ENCODE measurements at regions not wholly inside any gene's neighbourhood (a gene's known extent, or its start where the extent isn't known, plus 50 kb on each side); places are given as distances from the start of the nearest gene placed in this dataset.
"Not testable (repeated sequence)": the region's sequence is repeated elsewhere in the genome, so short reads cannot be mapped to it uniquely, and the experiment has no call there.

DNA sequence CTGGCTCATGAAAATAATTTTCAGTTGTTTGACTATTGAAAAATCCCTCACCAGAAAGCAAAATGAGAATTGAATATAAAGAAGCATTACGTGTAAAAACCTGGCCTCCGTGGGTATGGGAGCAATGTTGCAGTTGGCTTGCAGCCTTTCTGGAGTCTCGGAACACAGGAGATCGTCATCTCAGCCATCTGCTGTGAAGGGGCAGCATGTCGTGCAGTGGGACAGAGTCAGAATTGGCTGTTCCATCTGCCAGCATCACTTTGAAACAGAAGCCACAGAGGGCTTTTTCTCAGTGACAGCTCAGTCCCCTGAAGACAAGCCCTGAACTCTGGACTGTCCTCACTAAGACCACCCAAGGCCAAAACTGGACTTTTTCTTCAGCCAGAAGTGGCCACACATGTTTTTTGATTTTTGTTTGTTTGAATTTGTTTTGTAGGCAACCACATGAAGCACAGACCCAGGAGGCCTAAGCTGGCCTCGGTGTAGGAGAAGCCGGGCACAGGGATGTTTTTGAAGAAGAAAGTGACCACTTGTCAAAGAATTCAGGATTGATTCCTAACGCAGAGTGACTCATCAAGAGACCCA is 170.8 kb upstream of the DYRK2 start:
- Mint-ChIP-seq H3K36me3 (ENCODE audit: low read depth) (no peaks in the 10 kb centered on the region), H3K4me3 (no peak overlapping the region), H3K27ac (no peak overlapping the region), H3K4me1 (ENCODE audit: low read depth) (peaks cover under 1% of the 10 kb centered on the region), H3K27me3 (ENCODE audit: low read depth) (peaks cover 15% of the 10 kb centered on the region), H3K9me3 (no peaks in the 10 kb centered on the region)
- no peak for DNase-seq (ENCODE audit: low spot score)

DNA sequence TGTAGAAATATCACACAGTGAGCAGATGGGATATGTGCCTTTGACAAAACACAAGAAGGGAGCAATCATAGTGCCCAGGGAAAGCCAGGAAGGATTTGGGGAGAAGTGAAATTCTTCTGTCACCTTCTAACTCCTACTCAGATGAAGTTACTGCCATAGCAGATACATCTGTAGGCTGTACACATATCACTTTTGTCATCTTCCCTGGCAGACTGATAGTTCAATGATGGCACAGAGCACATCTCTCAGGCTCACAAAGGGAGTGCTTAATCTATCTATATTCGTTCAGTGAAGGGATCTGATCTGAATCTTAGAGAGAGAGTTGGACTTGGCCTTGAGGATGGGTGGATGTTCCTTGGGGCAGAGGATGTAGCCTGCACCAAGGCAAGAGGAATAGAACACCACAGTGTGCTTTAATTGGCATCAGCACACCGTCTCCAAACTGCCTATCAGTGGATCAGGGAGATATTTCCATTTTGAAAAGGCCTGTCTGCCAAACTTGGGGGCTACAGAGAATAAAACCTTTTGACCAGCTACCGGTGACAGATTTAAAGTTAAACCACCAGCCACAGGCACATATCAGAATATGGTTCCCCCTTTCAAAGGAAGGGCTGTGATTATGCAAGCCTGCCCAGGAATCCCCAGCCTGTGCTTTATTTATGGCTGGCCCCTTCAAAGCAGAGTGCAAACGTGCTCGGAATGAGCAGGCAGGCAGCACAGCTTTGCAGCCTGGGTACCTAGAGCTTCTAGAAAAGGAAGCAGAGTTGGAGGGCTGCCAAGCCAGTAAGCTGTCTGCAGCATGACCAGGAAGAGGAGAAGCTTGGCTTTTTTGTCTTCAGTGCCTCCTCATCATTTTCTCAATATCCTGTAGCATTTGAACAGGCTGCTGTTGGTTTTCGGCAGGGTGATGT is 165.5 kb upstream of the DYRK2 start:
- peaks cover 20% of the 10 kb centered on the region for H3K4me1 Mint-ChIP-seq (ENCODE audit: low read depth)

DNA sequence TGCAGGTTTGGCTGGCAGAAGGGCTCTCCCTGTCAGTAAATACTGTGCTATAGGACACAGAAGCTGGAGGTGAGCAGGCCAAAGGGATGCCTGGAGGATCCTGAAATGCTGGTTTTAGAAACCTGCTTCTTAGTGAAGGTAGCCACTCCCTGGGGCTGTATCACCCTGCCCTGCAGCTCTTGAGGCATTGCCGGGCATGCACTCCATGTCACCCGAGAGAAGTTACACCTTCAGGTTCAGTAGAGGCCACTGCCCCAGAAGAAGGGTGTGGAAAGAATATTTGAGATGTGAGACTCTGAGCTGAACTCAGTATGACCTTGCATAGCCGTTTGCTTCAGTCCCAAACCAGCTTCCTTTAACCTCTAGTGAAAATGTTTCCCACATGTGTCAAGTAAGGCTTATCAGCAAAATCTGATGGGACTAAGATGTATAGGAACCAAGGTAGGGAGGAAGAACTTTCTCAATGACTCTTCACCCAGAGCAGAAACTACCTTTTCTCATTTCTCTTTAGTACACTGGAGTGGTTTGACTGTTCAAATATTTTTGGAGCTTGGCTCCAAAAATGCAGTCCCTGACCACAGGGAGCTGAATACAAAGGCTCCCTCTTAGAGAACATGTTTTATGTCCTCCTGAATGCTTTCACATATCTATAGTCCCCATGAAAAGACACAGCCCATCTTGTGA is 164.5 kb upstream of the DYRK2 start:
- Mint-ChIP-seq H3K4me1 (ENCODE audit: low read depth) (peaks cover 20% of the 10 kb centered on the region), H3K27ac (no peak overlapping the region), H3K27me3 (ENCODE audit: low read depth) (peaks cover 3% of the 10 kb centered on the region), H3K36me3 (ENCODE audit: low read depth) (peaks cover 2% of the 10 kb centered on the region), H3K9me3 (peaks cover 10% of the 10 kb centered on the region), H3K4me3 (no peak overlapping the region)
- no peak for DNase-seq (ENCODE audit: low spot score)

More for the DNA sequence above, 165.5 kb upstream of the DYRK2 start:
- H3K4me3 Mint-ChIP-seq, result no peak overlapping the region
- H3K9me3 Mint-ChIP-seq, result peaks cover 9% of the 10 kb centered on the region
- H3K36me3 Mint-ChIP-seq (ENCODE audit: low read depth), result no peaks in the 10 kb centered on the region
- peaks cover 5% of the 10 kb centered on the region for H3K27me3 Mint-ChIP-seq (ENCODE audit: low read depth)
- DNase-seq (ENCODE audit: low spot score), result no peak
- no peak overlapping the region for H3K27ac Mint-ChIP-seq

DNA sequence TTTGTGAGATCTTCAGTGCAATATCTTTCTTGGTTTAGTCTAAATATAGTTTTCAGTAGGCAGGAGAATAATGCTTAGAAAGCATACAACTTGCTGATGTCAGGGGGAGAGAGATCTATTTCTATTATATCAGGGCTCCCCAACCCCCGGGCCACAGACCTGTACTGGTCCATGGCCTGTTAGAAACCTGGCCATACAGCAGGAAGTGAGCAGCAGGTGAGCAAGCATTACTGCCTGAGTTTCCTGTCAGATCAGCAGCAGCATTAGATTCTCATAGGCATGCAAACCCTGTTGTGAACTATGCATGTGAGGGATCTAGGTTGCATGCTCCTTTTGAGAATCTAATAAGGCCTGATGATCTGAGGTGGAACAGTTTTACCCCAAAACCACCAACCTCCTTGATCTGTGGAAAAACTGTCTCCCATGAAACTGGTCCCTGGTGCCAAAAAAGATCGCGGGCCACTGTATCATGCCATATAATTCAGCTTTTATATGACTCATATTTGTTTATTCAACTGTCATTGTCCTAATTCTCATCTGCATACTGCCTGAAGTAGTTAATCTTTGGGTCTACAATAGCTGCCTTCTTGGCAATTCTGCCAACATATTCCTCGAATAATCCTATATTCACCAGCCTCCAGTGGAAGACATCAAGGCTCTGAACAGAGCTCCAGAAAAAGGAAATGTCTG is 163.6 kb upstream of the DYRK2 start:
- Mint-ChIP-seq H3K36me3 (ENCODE audit: low read depth) (peaks cover 3% of the 10 kb centered on the region), H3K4me1 (ENCODE audit: low read depth) (peaks cover 20% of the 10 kb centered on the region), H3K4me3 (no peak overlapping the region), H3K27me3 (ENCODE audit: low read depth) (peaks cover 3% of the 10 kb centered on the region), H3K9me3 (peaks cover 16% of the 10 kb centered on the region), H3K27ac (peak overlapping the region; percentile 46)
- DNase-seq (ENCODE audit: low spot score), result no peak

DNA sequence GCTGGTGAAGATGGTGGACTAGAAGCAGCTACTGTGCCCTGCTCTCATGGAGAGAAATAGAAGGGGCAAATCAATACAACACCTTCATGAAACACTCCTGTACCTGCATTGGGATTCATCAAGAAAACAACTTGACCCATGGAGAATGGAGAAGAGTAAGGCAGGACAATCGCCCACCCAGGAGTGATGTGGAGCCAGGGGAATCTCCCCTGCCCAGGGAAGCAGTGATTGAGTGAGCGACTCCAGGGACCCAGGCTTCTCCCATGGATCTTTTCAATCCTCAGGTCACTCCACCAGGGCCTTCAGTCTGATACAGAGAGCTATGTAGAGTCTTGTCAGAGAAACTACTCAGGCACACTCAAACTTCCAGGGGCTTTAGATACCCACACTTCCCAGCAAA is 161.9 kb upstream of the DYRK2 start:
- H3K4me1 Mint-ChIP-seq (ENCODE audit: low read depth), result peaks cover 20% of the 10 kb centered on the region

DNA sequence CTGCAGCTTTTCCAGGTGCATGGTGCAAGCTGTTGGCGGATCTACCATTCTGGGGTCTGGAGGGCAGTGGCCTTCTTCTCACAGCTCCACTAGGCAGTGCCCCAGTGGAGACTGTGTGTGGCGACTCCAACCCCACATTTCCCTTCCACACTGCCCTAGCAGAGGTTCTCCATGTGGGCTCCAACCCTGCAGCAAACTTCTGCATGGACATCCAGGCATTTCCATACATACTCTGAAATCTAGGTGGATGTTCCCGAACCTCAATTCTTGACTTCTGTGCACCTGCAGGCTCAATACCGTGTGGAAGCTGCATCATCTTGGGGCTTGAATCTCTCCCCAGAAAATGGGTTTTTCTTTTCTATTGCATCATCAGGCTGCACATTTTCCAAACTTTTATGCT is 160.2 kb upstream of the DYRK2 start:
- not testable (repeated sequence) for H3K4me3 Mint-ChIP-seq; H3K27ac Mint-ChIP-seq; DNase-seq (ENCODE audit: low spot score); H3K27me3 Mint-ChIP-seq (ENCODE audit: low read depth); H3K36me3 Mint-ChIP-seq (ENCODE audit: low read depth)
- peaks cover 14% of the 10 kb centered on the region for H3K4me1 Mint-ChIP-seq (ENCODE audit: low read depth)
- H3K9me3 Mint-ChIP-seq, result peaks cover 46% of the 10 kb centered on the region

More for the DNA sequence above, 161.9 kb upstream of the DYRK2 start:
- Mint-ChIP-seq H3K36me3 (ENCODE audit: low read depth) (peaks cover 3% of the 10 kb centered on the region), H3K27me3 (ENCODE audit: low read depth) (peaks cover 2% of the 10 kb centered on the region), H3K9me3 (peaks cover 30% of the 10 kb centered on the region), H3K4me3 (no peak overlapping the region), H3K27ac (no peak overlapping the region)
- no peak for DNase-seq (ENCODE audit: low spot score)

DNA sequence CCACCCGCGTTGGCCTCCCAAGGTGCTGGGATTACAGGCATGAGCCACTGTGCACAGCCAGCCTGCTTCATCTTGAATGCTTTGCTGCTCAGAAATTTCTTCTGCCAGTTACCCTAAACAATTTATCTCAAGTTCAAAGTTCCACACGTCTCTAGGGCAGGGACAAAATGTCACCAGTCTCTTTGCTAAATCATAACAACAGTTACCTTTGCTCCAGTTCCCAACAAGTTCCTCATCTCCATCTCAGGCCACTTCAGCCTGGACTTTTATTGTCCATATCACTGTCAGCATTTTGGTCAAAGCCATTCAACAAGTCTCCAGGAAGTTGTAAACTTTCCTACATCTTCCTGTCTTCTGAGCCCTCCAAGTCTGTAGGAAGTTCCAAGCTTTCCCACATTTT is 159.5 kb upstream of the DYRK2 start:
- Mint-ChIP-seq H3K4me3 (no peak overlapping the region), H3K4me1 (ENCODE audit: low read depth) (peaks cover 9% of the 10 kb centered on the region), H3K27ac (no peak overlapping the region), H3K36me3 (ENCODE audit: low read depth) (peaks cover 3% of the 10 kb centered on the region), H3K9me3 (peaks cover 51% of the 10 kb centered on the region), H3K27me3 (ENCODE audit: low read depth) (peaks cover 3% of the 10 kb centered on the region)
- no peak for DNase-seq (ENCODE audit: low spot score)

DNA sequence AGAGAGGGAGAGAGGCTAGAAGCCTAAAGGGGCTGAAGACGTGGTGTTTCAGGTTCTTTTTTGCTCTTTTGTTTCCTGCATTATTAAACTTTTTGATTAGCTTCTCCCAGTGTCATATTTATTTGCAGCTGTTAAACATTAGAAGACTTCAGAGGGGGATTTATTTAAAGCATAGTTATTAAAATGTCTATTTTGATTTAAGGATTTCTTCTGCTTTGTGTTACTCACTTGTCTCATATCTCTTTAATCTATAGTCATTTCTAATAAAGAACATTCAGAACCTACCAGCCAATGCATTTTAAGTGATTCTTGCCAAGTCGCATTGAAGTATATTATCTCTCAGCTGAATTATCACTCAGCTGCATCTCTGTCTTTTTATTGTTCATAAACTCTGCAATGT is 152.0 kb upstream of the DYRK2 start:
- Mint-ChIP-seq H3K9me3 (peaks cover 23% of the 10 kb centered on the region), H3K36me3 (ENCODE audit: low read depth) (no peaks in the 10 kb centered on the region), H3K27ac (no peak overlapping the region), H3K4me3 (no peak overlapping the region), H3K4me1 (ENCODE audit: low read depth) (peaks cover 2% of the 10 kb centered on the region), H3K27me3 (ENCODE audit: low read depth) (peaks cover 15% of the 10 kb centered on the region)
- no peak for DNase-seq (ENCODE audit: low spot score)

DNA sequence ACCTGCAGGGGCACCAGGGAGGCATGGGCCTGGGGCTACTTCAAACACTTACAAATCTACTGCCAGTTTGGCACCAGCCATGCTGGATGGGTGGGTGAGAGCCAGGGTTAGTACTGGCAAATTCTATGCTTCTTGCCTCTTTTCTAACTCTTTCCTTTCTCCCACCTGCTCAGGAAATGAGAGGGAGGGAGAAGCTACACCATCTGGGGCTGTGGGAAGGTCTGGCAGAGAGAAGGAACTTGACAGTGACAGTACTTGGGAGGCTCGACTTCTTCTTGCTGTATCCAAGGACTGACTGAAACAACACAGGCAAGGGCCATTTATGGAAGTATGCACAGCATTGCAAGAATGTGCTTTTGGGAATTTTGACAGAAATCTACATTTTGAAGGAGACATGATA is 149.6 kb upstream of the DYRK2 start:
- Mint-ChIP-seq H3K27me3 (ENCODE audit: low read depth) (peaks cover 15% of the 10 kb centered on the region), H3K36me3 (ENCODE audit: low read depth) (no peaks in the 10 kb centered on the region), H3K9me3 (no peaks in the 10 kb centered on the region), H3K4me1 (ENCODE audit: low read depth) (peaks cover 2% of the 10 kb centered on the region), H3K27ac (no peak overlapping the region), H3K4me3 (no peak overlapping the region)
- DNase-seq (ENCODE audit: low spot score), result no peak

DNA sequence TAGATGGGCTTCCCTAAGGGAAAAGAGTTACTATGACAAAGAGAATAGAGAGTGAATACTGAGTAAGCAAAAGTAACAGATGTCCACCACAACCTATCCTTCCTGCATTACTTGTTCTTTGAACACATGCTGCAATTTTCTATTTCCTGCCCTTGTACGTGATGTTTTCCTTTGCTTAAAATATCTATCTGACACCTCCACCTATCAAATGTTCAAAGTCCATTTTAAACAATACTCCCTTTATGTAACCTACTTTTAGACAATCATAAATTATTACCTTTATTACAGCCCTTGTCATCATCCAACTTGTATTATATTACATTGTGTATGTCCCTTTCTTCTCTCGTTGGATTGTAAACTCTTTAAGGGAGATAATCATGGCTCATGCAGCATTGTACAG is 147.2 kb upstream of the DYRK2 start:
- peaks cover 2% of the 10 kb centered on the region for H3K4me1 Mint-ChIP-seq (ENCODE audit: low read depth)
- H3K4me3 Mint-ChIP-seq, result no peak overlapping the region
- H3K27me3 Mint-ChIP-seq (ENCODE audit: low read depth), result peaks cover 12% of the 10 kb centered on the region
- no peak overlapping the region for H3K27ac Mint-ChIP-seq
- H3K9me3 Mint-ChIP-seq, result no peaks in the 10 kb centered on the region
- no peak for DNase-seq (ENCODE audit: low spot score)
- no peaks in the 10 kb centered on the region for H3K36me3 Mint-ChIP-seq (ENCODE audit: low read depth)

DNA sequence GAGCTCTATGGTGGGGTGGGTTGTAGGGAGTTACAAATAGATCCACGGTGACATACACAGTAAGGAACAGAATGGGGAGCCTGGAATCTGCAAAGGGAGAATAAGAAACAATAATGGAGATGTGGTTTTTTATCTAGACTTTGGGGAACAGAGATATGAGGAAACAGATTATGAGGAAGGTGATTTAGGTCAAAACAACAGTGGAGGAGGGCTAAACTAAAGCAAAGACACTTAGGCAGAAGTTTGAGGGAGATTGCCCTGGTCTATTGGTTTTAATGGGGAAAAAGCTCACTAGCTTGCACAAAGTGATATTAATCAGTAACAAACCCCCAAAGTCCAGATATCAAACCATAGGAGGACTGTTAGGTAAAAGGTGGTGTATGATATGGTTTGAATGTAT is 144.5 kb upstream of the DYRK2 start:
- H3K27me3 Mint-ChIP-seq (ENCODE audit: low read depth), result peaks cover 5% of the 10 kb centered on the region
- H3K4me1 Mint-ChIP-seq (ENCODE audit: low read depth), result peaks cover 2% of the 10 kb centered on the region
- H3K36me3 Mint-ChIP-seq (ENCODE audit: low read depth), result no peaks in the 10 kb centered on the region
- H3K27ac Mint-ChIP-seq, result no peak overlapping the region
- no peak overlapping the region for H3K4me3 Mint-ChIP-seq
- DNase-seq (ENCODE audit: low spot score), result no peak
- no peaks in the 10 kb centered on the region for H3K9me3 Mint-ChIP-seq

DNA sequence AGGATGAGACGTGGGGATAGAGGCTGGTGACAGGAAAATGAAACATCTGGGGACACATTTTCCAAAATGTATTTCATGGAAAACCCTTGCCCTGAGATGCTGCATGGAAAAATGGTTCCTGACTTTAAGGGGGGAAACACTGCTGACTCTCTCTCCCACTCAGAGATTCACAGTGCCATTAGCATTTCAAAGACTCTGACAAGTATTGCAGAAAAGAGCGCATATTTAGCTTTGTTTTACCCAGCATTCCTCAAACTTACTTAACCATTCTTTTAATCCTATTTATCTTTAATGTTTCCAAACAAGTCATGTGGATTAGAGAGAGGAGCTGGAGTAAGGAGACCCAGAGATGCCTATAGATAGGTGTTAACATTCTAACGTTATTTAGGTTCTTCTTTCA is 141.8 kb upstream of the DYRK2 start:
- DNase-seq (ENCODE audit: low spot score), result no peak
- Mint-ChIP-seq H3K36me3 (ENCODE audit: low read depth) (no peaks in the 10 kb centered on the region), H3K4me1 (ENCODE audit: low read depth) (no peaks in the 10 kb centered on the region), H3K27ac (no peak overlapping the region), H3K4me3 (no peak overlapping the region), H3K9me3 (no peaks in the 10 kb centered on the region), H3K27me3 (ENCODE audit: low read depth) (peaks cover 15% of the 10 kb centered on the region)

DNA sequence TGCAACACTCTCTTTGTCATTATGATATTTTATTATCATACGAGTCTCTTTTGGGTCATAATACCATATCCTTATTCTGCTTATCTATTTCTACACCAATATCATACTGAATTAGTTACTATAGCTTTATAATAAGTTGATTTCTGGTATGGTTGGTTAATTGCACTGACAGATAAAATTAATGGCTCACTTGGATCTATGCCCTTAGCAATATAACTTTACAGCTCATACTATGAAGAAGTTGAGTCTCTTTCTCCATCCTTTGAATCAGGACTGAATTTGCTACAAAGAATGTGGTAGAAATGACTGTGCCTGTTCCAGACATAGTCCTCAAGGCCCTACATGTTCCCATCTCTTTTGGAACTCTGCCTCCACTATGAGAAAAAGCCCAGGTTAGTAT is 139.7 kb upstream of the DYRK2 start:
- Mint-ChIP-seq H3K36me3 (ENCODE audit: low read depth) (no peaks in the 10 kb centered on the region), H3K27ac (no peak overlapping the region), H3K4me3 (no peak overlapping the region), H3K4me1 (ENCODE audit: low read depth) (peaks cover 3% of the 10 kb centered on the region), H3K9me3 (no peaks in the 10 kb centered on the region), H3K27me3 (ENCODE audit: low read depth) (peaks cover 20% of the 10 kb centered on the region)
- no peak for DNase-seq (ENCODE audit: low spot score)

All from T-helper 2 cell treated with Interferon-gamma antibody and Interleukin-4, amounts not matched to agents 5 μg/mL and 100 μg/mL, for 36 hours (primary cell).